ENCODE measurements at regions not wholly inside any gene's neighbourhood (a gene's known extent, or its start where the extent isn't known, plus 50 kb on each side); places are given as distances from the start of the nearest gene placed in this dataset.

GRCh38 chr4:14608630-14609029 lies 393.7 kb upstream of the CPEB2 start:
- H3K27me3 ChIP-seq, result no peaks in the 10 kb centered on the region
- no peak overlapping the region for H3K4me3 ChIP-seq
- no peak for TF ChIP-seq POLR2A (IDR thresholded peaks at IDR 0.05; ENCODE audit: low read depth)
- no peak for TF ChIP-seq EP300 (IDR thresholded peaks at IDR 0.05)
- no peak for TF ChIP-seq POLR2AphosphoS5 (IDR thresholded peaks at IDR 0.05)
- no peak for TF ChIP-seq CTCF (IDR thresholded peaks at IDR 0.05)
- no peaks in the 10 kb centered on the region for H3K9me3 ChIP-seq
- DNase-seq (ENCODE audit: extremely low spot score), result no peak
- no peaks in the 10 kb centered on the region for H3K36me3 ChIP-seq
- intact Hi-C loops (cut with DNase I), result no loop called here
- no peak overlapping the region for H3K27ac ChIP-seq (replicated peaks in 1 of 4)
- peaks cover 0 to 7% (median 0%) of the 10 kb centered on the region in 4 donors for H3K4me1 ChIP-seq

- no peak overlapping the region for H3K27ac ChIP-seq (replicated peaks in 1 of 4)
- WGBS, result 72% methylated on average over 4 of the region's 4 CpGs
- intact Hi-C loops (cut with DNase I), result no loop called here
- H3K27me3 ChIP-seq, result no peaks in the 10 kb centered on the region
- no peaks in the 10 kb centered on the region for H3K4me1 ChIP-seq
- no peak for DNase-seq (ENCODE audit: extremely low spot score)
- no peak overlapping the region for H3K4me3 ChIP-seq
- no peaks in the 10 kb centered on the region for H3K9me3 ChIP-seq
- H3K36me3 ChIP-seq, result no peaks in the 10 kb centered on the region
- TF ChIP-seq POLR2AphosphoS5 (IDR thresholded peaks at IDR 0.05) (no peak), CTCF (IDR thresholded peaks at IDR 0.05) (no peak), POLR2A (IDR thresholded peaks at IDR 0.05; ENCODE audit: low read depth) (no peak), EP300 (IDR thresholded peaks at IDR 0.05) (no peak)
These were observed 387.4 kb upstream of the CPEB2 start for GRCh38 chr4:14614840-14615239.

GRCh38 chr4:14615671-14616070 lies 386.6 kb upstream of the CPEB2 start:
- Histone ChIP-seq H3K4me3 (no peak overlapping the region), H3K36me3 (no peaks in the 10 kb centered on the region), H3K27me3 (no peaks in the 10 kb centered on the region), H3K27ac (replicated peaks in 1 of 4) (no peak overlapping the region), H3K9me3 (no peaks in the 10 kb centered on the region), H3K4me1 (no peaks in the 10 kb centered on the region)
- no peak for DNase-seq (ENCODE audit: extremely low spot score)
- WGBS, result 76% methylated on average over 3 of the region's 3 CpGs
- no peak for TF ChIP-seq CTCF (IDR thresholded peaks at IDR 0.05)
- no peak for TF ChIP-seq EP300 (IDR thresholded peaks at IDR 0.05)
- intact Hi-C loops (cut with DNase I), result no loop called here

GRCh38 chr4:14620567-14621141 lies 381.6 kb upstream of the CPEB2 start:
- H3K27me3 ChIP-seq, result no peaks in the 10 kb centered on the region
- DNase-seq (ENCODE audit: extremely low spot score), result no peak
- H3K36me3 ChIP-seq, result no peaks in the 10 kb centered on the region
- TF ChIP-seq POLR2A (IDR thresholded peaks at IDR 0.05; ENCODE audit: low read depth), result no peak
- TF ChIP-seq POLR2AphosphoS5 (IDR thresholded peaks at IDR 0.05), result no peak
- no peak for TF ChIP-seq EP300 (IDR thresholded peaks at IDR 0.05)
- no peak for TF ChIP-seq CTCF (IDR thresholded peaks at IDR 0.05)
- H3K9me3 ChIP-seq, result no peaks in the 10 kb centered on the region
- no peak overlapping the region for H3K4me3 ChIP-seq
- intact Hi-C loops (cut with DNase I), result no loop called here
- H3K27ac ChIP-seq (replicated peaks in 1 of 4), result no peak overlapping the region
- 65% methylated on average over 1 of the region's 1 CpG for WGBS
- peaks cover 0 to 15% (median 10%) of the 10 kb centered on the region in 4 donors for H3K4me1 ChIP-seq

Measured in esophagus muscularis mucosa (tissue), 4 donors.